HepG2 (cell line): ENCODE measurements at regions not wholly inside any gene's neighbourhood (a gene's known extent, or its start where the extent isn't known, plus 50 kb on each side); places are given as distances from the start of the nearest gene placed in this dataset.

Experiments
- ATAC-seq: fragments of 200-7000 bp; cut with Tn5 transposase; 3 replicates; pipeline ENCODE4 v1.9.1; 2020; ENCODE audit warnings: mild to moderate bottlenecking, moderate library complexity
- BruUV-seq: library from RNA; stranded (reverse); fragments of 400-500 nt; replicated peaks from 2 replicates; lab custom pipeline; 2021; lab: Mats Ljungman, UMichigan
- CTCF ChIA-PET: fragments of 300-600 bp; formaldehyde crosslinking; extraction: SDS; loops from one replicate; lab custom pipeline; 2021; ENCODE audit warnings: low total read pairs, inconsistent platforms, low intra/inter-chr PET ratio; lab: Yijun Ruan, JAX
- POLR2A ChIA-PET: fragments of 350-600 bp; sonication (Branson Sonifier 250); formaldehyde crosslinking; loops from one replicate; lab custom pipeline; 2020; ENCODE audit warnings: antibody characterized with exemption, inconsistent platforms; lab: Yijun Ruan, JAX
- DNase-seq: peaks from one replicate; pipeline ENCODE4 v3.0.0-alpha.2; 2015; ENCODE audit warnings: low spot score
- FAIRE-seq: peaks from 3 replicates; lab custom pipeline; 2011; peaks lifted over from hg19 to GRCh38; lab: Jason Lieb, UNC
- H2AFZ ChIP-seq: one replicate; pipeline ENCODE4 v1.6.1; 2011; ENCODE audit warnings: low read length, inconsistent platforms
- H3K27ac ChIP-seq: fragments of 300-600 bp; 3 replicates; pipeline ENCODE4 v1.8.0; 2011; ENCODE audit warnings: mixed run types, mild to moderate bottlenecking, mixed read lengths, low read length, inconsistent platforms; ENCODE audit not compliant: insufficient read depth; ENCODE audit errors: extremely low read length
- H3K27me3 ChIP-seq, 2 experiments: fragments of 200-600 bp in 1 of 2; 2 replicates in 1 of 2; 3 replicates in 1 of 2; pipeline versions ENCODE4 v1.6.0 to v1.8.0; 2011; ENCODE audit warnings: low read length in 2 of 2, mild to moderate bottlenecking in 2 of 2, moderate library complexity in 2 of 2, inconsistent platforms in 1 of 2; ENCODE audit not compliant: insufficient read depth in 2 of 2, control insufficient read depth in 1 of 2
- H3K36me3 ChIP-seq, 2 experiments: fragments of 200-600 bp in 1 of 2; replicated peaks in 1 of 2; 2 replicates in 1 of 2; 3 replicates in 1 of 2; pipeline versions ENCODE4 v1.5.1 to v1.8.0; 2011; ENCODE audit warnings: low read length in 2 of 2, inconsistent platforms in 1 of 2; ENCODE audit not compliant: insufficient read depth in 2 of 2, control insufficient read depth in 1 of 2
- H3K4me1 ChIP-seq: 2 replicates; pipeline ENCODE4 v1.5.1; 2012; ENCODE audit warnings: low read length, inconsistent platforms; ENCODE audit not compliant: insufficient read depth
- H3K4me2 ChIP-seq: 2 replicates; pipeline ENCODE4 v1.6.0; 2011; ENCODE audit warnings: low read depth, low read length, inconsistent platforms
- H3K4me3 ChIP-seq, 3 experiments: fragments of 200-600 bp in 1 of 3; sonication (generic), shearing (Covaris generic) in 1 of 3; replicated peaks in 1 of 3; 2 replicates each; pipeline ENCODE4 v1.5.1; 2011 to 2016; ENCODE audit warnings: low read length in 3 of 3, inconsistent platforms in 2 of 3, low read depth in 2 of 3, mild to moderate bottlenecking in 2 of 3, control low read depth in 1 of 3, mixed read lengths in 1 of 3; ENCODE audit not compliant: insufficient read depth in 1 of 3
- H3K79me2 ChIP-seq: one replicate; pipeline ENCODE4 v1.6.1; 2011; ENCODE audit warnings: low read length, inconsistent platforms; ENCODE audit not compliant: insufficient read depth
- H3K9ac ChIP-seq: 2 replicates; pipeline ENCODE4 v1.6.0; 2011; ENCODE audit warnings: mild to moderate bottlenecking, low read depth, low read length, inconsistent platforms; ENCODE audit not compliant: insufficient read depth
- H3K9me3 ChIP-seq: 2 replicates; pipeline ENCODE4 v1.5.1; 2012; ENCODE audit warnings: mild to moderate bottlenecking, low read length
- H4K20me1 ChIP-seq: 2 replicates; pipeline ENCODE4 v1.6.0; 2011; ENCODE audit warnings: inconsistent platforms, mild to moderate bottlenecking, low read length, moderate library complexity; ENCODE audit not compliant: insufficient read depth
- AHR ChIP-seq: IDR thresholded peaks from 2 replicates; pipeline ENCODE4 v1.6.1; 2018; ENCODE audit warnings: missing genetic modification reagents, missing compliant biosample characterization
- ARID3A ChIP-seq: IDR thresholded peaks from 2 replicates; pipeline ENCODE4 v1.6.1; 2012; ENCODE audit warnings: low read depth, low read length, improper control_type of control experiment
- KIAA2018 ChIP-seq: sonication (generic); formaldehyde crosslinking; IDR thresholded peaks from 2 replicates; pipeline ENCODE4 v1.5.0; 2020; ENCODE audit warnings: mild to moderate bottlenecking, missing genetic modification reagents, borderline replicate concordance
- PHF5A ChIP-seq: IDR thresholded peaks from one replicate; pipeline ENCODE4 v1.6.1; 2018; ENCODE audit warnings: low read depth, missing genetic modification reagents; ENCODE audit not compliant: unreplicated experiment
- SIX4 ChIP-seq: sonication (generic); formaldehyde crosslinking; IDR thresholded peaks from 2 replicates; pipeline ENCODE4 v1.4.0; 2020; ENCODE audit warnings: missing genetic modification reagents
- YY1 ChIP-seq: IDR thresholded peaks from 2 replicates; pipeline ENCODE4 v1.6.1; 2011; ENCODE audit warnings: low read length, low read depth, moderate library complexity, mild to moderate bottlenecking; ENCODE audit not compliant: insufficient read depth, insufficient replicate concordance
- ZBTB21 ChIP-seq: sonication (generic); formaldehyde crosslinking; IDR thresholded peaks from 2 replicates; pipeline ENCODE4 v1.4.0; 2020; ENCODE audit warnings: missing genetic modification reagents
- ZNF253 ChIP-seq: sonication (generic); formaldehyde crosslinking; IDR thresholded peaks from 2 replicates; pipeline ENCODE4 v1.8.0; 2022; ENCODE audit warnings: mild to moderate bottlenecking, missing genetic modification reagents, borderline replicate concordance
- ZNF33A ChIP-seq: sonication (generic); formaldehyde crosslinking; IDR thresholded peaks from 2 replicates; pipeline ENCODE4 v1.5.1; 2020; ENCODE audit warnings: missing genetic modification reagents, mild to moderate bottlenecking, moderate library complexity, borderline replicate concordance
- ZNF510 ChIP-seq: sonication (generic); formaldehyde crosslinking; IDR thresholded peaks from 2 replicates; pipeline ENCODE4 v1.4.0; 2020; ENCODE audit warnings: low read depth, mild to moderate bottlenecking, missing genetic modification reagents
- ZNF691 ChIP-seq: sonication (generic); formaldehyde crosslinking; IDR thresholded peaks from 2 replicates; pipeline ENCODE4 v1.4.0; 2020; ENCODE audit warnings: missing genetic modification reagents, low read depth, mild to moderate bottlenecking, borderline replicate concordance
- ZNF737 ChIP-seq: sonication (generic); formaldehyde crosslinking; IDR thresholded peaks from 2 replicates; pipeline ENCODE4 v1.5.0; 2020; ENCODE audit warnings: missing genetic modification reagents, mild to moderate bottlenecking, borderline replicate concordance
- WGBS: methylation state at CpG from one replicate; pipeline ENCODE4 v1.1.6; 2017; ENCODE audit warnings: low lambda C conversion rate; 5-methylcytosine and 5-hydroxymethylcytosine counted together
- in situ Hi-C: cut with HindIII; loops from 2 replicates; pipeline ENCODE4 v1.10.0; 2017; ENCODE audit warnings: low pct_unique_long_range_greater_than_20kb; ENCODE audit not compliant: extremely low pct_ligation_motif_present
- intact Hi-C: fragments of 100-400 bp; cut with micrococcal nuclease; formaldehyde crosslinking; loops from one replicate; pipeline ENCODE4 v1.10.0; 2022; ENCODE audit not compliant: unreplicated experiment

GRCh38 chr4:107304699-107305286, 268.7 kb upstream of the DKK2 start:
- Histone ChIP-seq H3K9ac (no peak overlapping the region), H3K36me3 (no peaks in the 10 kb centered on the region), H3K4me2 (no peak overlapping the region), H3K4me3 (no peak overlapping the region), H4K20me1 (no peaks in the 10 kb centered on the region), H3K79me2 (no peaks in the 10 kb centered on the region), H3K4me1 (no peaks in the 10 kb centered on the region), H3K27ac (no peak overlapping the region), H2AFZ (no peak overlapping the region), H3K9me3 (peaks cover 10% of the 10 kb centered on the region; the same call in 1 of the 2 replicates), H3K27me3 (no peaks in the 10 kb centered on the region)
- intact Hi-C loops (no loop called here), in situ Hi-C loops (no loop called here)
- TF ChIP-seq ZBTB21 (CRISPR knock-in tag) (no peak), ZNF33A (CRISPR knock-in tag) (no peak), AHR (CRISPR knock-in tag) (no peak), PHF5A (CRISPR knock-in tag) (no peak), ARID3A (no peak), ZNF253 (no peak), SIX4 (CRISPR knock-in tag) (no peak), YY1 (no peak), KIAA2018 (CRISPR knock-in tag) (no peak), ZNF737 (CRISPR knock-in tag) (no peak), ZNF510 (CRISPR knock-in tag) (no peak), ZNF691 (CRISPR knock-in tag) (no peak)
- no peak for FAIRE-seq
- BruUV-seq: no TSS peak
- no peak for ATAC-seq
- POLR2A ChIA-PET: no interaction called here
- CTCF ChIA-PET: no interaction called here
- no peak for DNase-seq
- 6% methylated on average over 5 of the region's 5 CpGs for WGBS
